Esophagus (tissue), 2 donors: ENCODE measurements at regions not wholly inside any gene's neighbourhood (a gene's known extent, or its start where the extent isn't known, plus 50 kb on each side); places are given as distances from the start of the nearest gene placed in this dataset.
"Not testable (repeated sequence)": the region's sequence is repeated elsewhere in the genome, so short reads cannot be mapped to it uniquely, and the experiment has no call there.

Experiments used
- H3K27ac ChIP-seq, 2 donors: one replicate each; pipeline ENCODE4 v1.5.1; 2013; ENCODE audit warnings: low read depth in 2 of 2, mild to moderate bottlenecking in 2 of 2, inconsistent platforms in 1 of 2, low read length in 1 of 2, moderate library complexity in 1 of 2
- H3K27me3 ChIP-seq, 2 donors: one replicate each; pipeline ENCODE4 v1.6.1; 2013; ENCODE audit warnings: low read length in 2 of 2, control low read depth in 1 of 2, mild to moderate bottlenecking in 1 of 2; ENCODE audit not compliant: insufficient read depth in 2 of 2, control insufficient read depth in 1 of 2
- H3K36me3 ChIP-seq, 2 donors: one replicate each; pipeline ENCODE4 v1.6.1; 2013; ENCODE audit warnings: low read length in 1 of 2; ENCODE audit not compliant: control insufficient read depth in 2 of 2, insufficient read depth in 2 of 2
- H3K4me1 ChIP-seq, 2 donors: one replicate each; pipeline ENCODE4 v1.6.1; 2013; ENCODE audit warnings: low read length in 1 of 2; ENCODE audit not compliant: control insufficient read depth in 2 of 2, insufficient read depth in 2 of 2
- H3K4me3 ChIP-seq, 2 donors: one replicate each; pipeline ENCODE4 v1.5.1; 2013; ENCODE audit warnings: low read length in 2 of 2, mild to moderate bottlenecking in 2 of 2, low read depth in 1 of 2, moderate library complexity in 1 of 2
- H3K9me3 ChIP-seq, 2 donors: one replicate each; pipeline ENCODE4 v1.6.1; 2013; ENCODE audit warnings: mild to moderate bottlenecking in 2 of 2, low read depth in 1 of 2, low read length in 1 of 2, moderate library complexity in 1 of 2; ENCODE audit not compliant: control insufficient read depth in 2 of 2, insufficient read depth in 1 of 2
- WGBS, 2 donors: extraction: QIAGEN DNeasy Blood & Tissue Kit; methylation state at CpG; one replicate each; pipeline ENCODE4 v1.1.7; 2013; 5-methylcytosine and 5-hydroxymethylcytosine counted together
- donor health status: healthy with polysubstance abuse.
- donor health status: Bipolar disorder and iron deficiency.

DNA sequence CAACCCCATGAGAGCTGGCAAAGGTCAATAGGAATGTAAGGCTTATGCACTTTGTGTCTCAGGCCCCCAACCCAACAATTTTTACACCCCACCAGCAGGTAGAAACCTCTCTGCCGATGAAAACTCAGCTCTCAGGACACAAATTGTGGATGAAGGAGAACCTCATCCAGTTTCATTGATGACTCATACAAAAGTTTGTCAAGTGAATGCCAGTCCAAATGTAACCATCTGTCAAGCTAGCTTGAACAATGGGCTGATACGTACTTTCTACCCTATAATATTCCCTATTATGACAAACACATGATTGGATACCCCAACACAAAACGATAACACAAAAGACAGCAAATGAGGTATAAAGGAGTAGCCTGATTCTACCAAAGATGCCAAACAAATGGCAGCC is 321.2 kb upstream of the TMEFF2 start:
- Histone ChIP-seq H3K9me3 (no peaks in the 10 kb centered on the region), H3K27me3 (no peaks in the 10 kb centered on the region), H3K36me3 (no peaks in the 10 kb centered on the region), H3K4me3 (no peak overlapping the region), H3K27ac (no peak overlapping the region), H3K4me1 (no peaks in the 10 kb centered on the region)
- WGBS, 2 donors, result 85 to 91% methylated on average over 3 of the region's 3 CpGs

- Histone ChIP-seq H3K36me3 (no peaks in the 10 kb centered on the region), H3K9me3 (no peaks in the 10 kb centered on the region), H3K27me3 (no peaks in the 10 kb centered on the region), H3K4me3 (no peak overlapping the region), H3K4me1 (no peaks in the 10 kb centered on the region), H3K27ac (no peak overlapping the region)
- WGBS, 2 donors, result 60 to 63% methylated on average over 4 of the region's 4 CpGs
Observed at GRCh38 chr2:192513575-192513974, 318.8 kb upstream of the TMEFF2 start.

- H3K4me3 ChIP-seq, H3K9me3 ChIP-seq, H3K27me3 ChIP-seq, H3K36me3 ChIP-seq, H3K27ac ChIP-seq, H3K4me1 ChIP-seq: not testable (repeated sequence)
- WGBS, 2 donors, result 94 to 95% methylated on average over 27 to 33 of the region's 33 CpGs
Observed at GRCh38 chr2:192507836-192508450, 313.2 kb upstream of the TMEFF2 start.

DNA sequence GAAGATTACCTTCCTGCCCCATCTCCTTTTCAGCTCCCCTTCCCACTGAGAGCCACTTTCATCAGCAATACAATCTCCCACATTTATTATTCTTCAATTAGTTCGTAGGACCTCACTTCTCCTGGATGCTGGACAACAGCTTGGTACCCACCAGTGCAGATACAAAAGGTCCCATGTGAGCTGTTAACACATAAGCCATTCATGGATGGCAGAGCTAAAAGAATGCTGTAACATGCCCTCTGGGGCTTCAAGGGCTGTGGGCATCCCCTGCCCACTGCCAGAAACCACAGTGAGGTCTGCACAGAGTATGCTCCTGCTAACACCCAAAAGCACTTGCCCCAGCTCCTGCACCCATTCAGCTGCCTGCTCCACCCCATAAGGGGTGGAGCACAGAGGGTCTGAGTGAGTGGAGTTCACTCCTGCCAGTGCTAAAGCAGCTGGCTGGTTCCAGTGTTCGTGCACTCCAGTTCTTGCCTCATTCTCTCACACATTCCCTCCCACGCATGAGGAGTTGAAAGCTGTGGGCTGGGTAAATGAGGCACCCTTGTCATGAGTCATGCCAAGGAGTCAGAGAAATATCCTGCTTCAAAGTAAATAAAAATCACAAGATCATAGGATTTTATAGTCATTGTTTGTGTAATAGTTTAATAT is 305.9 kb upstream of the TMEFF2 start:
- no peaks in the 10 kb centered on the region for H3K27me3 ChIP-seq
- 37 to 49% methylated on average over 3 of the region's 3 CpGs for WGBS, 2 donors
- no peak overlapping the region for H3K27ac ChIP-seq
- no peaks in the 10 kb centered on the region for H3K36me3 ChIP-seq
- peaks cover 0 to 3% of the 10 kb centered on the region in 2 donors for H3K9me3 ChIP-seq
- no peak overlapping the region for H3K4me3 ChIP-seq
- H3K4me1 ChIP-seq, result peaks cover 0 to 2% of the 10 kb centered on the region in 2 donors

GRCh38 chr2:192499476-192499875 is 304.7 kb upstream of the TMEFF2 start:
- Histone ChIP-seq H3K27ac (no peak overlapping the region), H3K4me1 (peaks cover 0 to 2% of the 10 kb centered on the region in 2 donors), H3K36me3 (no peaks in the 10 kb centered on the region), H3K9me3 (peaks cover 0 to 3% of the 10 kb centered on the region in 2 donors), H3K4me3 (no peak overlapping the region), H3K27me3 (no peaks in the 10 kb centered on the region)

DNA sequence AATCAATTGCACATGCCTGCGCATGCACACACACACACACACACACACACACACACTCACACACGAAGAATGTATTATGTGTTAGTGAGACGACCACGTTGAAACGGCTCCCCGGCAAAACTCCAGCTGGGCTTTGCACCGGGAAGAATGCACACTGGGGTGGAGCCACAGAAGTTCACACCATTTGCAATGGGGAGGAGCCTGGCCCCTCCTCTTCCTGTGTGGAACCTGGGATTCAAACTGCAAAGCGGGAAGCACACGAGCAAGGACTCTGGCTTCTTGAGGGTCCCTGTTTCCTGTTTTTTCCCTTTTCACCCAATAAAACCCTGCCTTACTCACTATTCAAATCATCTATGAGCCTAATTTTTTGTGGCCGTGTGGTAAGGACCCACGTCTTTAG is 304.0 kb upstream of the TMEFF2 start:
- 83 to 85% methylated on average over 11 of the region's 11 CpGs for WGBS, 2 donors
- H3K27me3 ChIP-seq, result no peaks in the 10 kb centered on the region
- no peak overlapping the region for H3K4me3 ChIP-seq
- H3K4me1 ChIP-seq, result peaks cover 0 to 2% of the 10 kb centered on the region in 2 donors
- H3K9me3 ChIP-seq, result peaks cover 0 to 3% of the 10 kb centered on the region in 2 donors
- no peaks in the 10 kb centered on the region for H3K36me3 ChIP-seq
- H3K27ac ChIP-seq, result no peak overlapping the region

- not testable (repeated sequence) for H3K27me3 ChIP-seq, H3K9me3 ChIP-seq, H3K4me1 ChIP-seq, H3K36me3 ChIP-seq, H3K4me3 ChIP-seq, H3K27ac ChIP-seq
- WGBS, 2 donors, result 52 to 60% methylated on average over 1 of the region's 1 CpG
Observed at GRCh38 chr2:192488158-192488557, 293.4 kb upstream of the TMEFF2 start.

- Histone ChIP-seq H3K27ac (no peak overlapping the region), H3K4me3 (no peak overlapping the region), H3K4me1 (no peaks in the 10 kb centered on the region), H3K27me3 (no peaks in the 10 kb centered on the region), H3K36me3 (no peaks in the 10 kb centered on the region), H3K9me3 (no peaks in the 10 kb centered on the region)
- 72 to 85% methylated on average over 11 of the region's 11 CpGs for WGBS, 2 donors
Observed at GRCh38 chr2:192487636-192488035, 292.9 kb upstream of the TMEFF2 start.

DNA sequence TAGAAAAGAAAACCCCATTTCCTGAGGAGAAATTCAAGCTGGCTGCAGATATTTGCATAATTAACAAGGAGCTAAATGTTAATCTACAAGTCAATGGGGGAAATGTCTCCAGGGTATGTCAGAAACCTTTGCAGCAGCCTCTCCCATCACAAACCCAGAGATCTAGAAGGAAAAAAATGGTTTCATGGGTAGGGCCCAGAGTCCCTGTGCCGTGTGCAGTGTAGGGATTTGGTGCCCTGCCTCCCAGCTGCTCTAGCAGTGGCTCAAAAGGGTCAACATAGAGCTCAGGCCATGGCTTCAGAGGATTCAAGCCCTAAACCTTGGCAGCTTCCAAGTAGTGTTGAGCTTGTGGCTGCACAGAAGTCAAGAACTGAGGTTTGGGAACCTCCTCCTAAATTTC is 290.2 kb upstream of the TMEFF2 start:
- H3K36me3 ChIP-seq, result no peaks in the 10 kb centered on the region
- no peak overlapping the region for H3K27ac ChIP-seq
- H3K4me1 ChIP-seq, result no peaks in the 10 kb centered on the region
- 57 to 71% methylated on average over 1 of the region's 1 CpG for WGBS, 2 donors
- H3K4me3 ChIP-seq, result no peak overlapping the region
- H3K9me3 ChIP-seq, result no peaks in the 10 kb centered on the region
- H3K27me3 ChIP-seq, result no peaks in the 10 kb centered on the region

DNA sequence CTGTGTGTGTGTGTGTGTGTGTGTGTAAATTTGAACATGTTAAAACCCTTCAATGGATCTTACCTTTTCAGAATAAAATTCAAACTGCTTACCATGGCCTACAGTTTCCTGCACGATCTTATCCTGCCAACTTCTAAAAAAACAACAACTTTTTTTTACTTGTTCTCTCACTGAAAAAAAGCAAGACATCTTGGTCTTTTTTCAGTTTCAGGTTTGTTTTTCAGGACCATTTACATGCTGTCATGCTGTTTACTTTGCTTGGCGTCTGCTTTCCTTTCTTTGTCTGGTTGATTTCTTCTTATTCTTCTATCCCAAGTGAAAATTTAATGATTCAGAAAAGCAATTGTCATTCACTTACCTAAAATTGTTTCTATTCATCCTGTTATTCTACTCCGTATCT is 286.3 kb upstream of the TMEFF2 start:
- Histone ChIP-seq H3K36me3 (no peaks in the 10 kb centered on the region), H3K27ac (no peak overlapping the region), H3K4me3 (no peak overlapping the region), H3K9me3 (no peaks in the 10 kb centered on the region), H3K27me3 (no peaks in the 10 kb centered on the region), H3K4me1 (no peaks in the 10 kb centered on the region)
- WGBS, 2 donors, result 60 to 65% methylated on average over 3 of the region's 3 CpGs
